ENCODE measurements at regions not wholly inside any gene's neighbourhood (a gene's known extent, or its start where the extent isn't known, plus 50 kb on each side); places are given as distances from the start of the nearest gene placed in this dataset.

DNA sequence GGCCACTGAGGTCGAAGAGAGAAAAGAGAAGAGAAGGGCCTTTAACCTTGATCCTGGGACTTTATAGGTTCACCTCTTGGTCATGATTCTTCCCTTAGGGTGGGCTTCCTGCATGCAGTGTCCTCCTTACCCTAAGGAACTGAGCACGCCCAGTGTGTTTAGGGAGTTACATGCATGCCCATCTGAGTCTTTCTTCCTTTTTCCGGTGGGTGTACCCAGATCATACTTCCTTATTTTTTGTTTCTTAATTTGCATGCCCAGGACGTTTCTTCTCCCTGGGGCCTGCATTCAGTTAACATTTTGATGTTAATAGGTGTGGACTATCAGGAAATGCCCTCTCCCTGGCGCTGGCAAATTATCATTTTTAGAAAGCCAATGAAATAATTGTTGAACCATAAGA is 91.5 kb downstream of the HTR1B start:
- Mint-ChIP-seq H3K27ac (no peak overlapping the region; the same call in 1 of the 2 replicates), H3K36me3 (ENCODE audit: low read depth) (no peaks in the 10 kb centered on the region), H3K4me1 (ENCODE audit: low read depth) (peaks cover 5% of the 10 kb centered on the region; the same call in 1 of the 2 replicates), H3K27me3 (ENCODE audit: insufficient read depth) (no peaks in the 10 kb centered on the region; the same call in 1 of the 2 replicates), H3K4me3 (no peak overlapping the region; the same call in 1 of the 2 replicates), H3K9me3 (no peaks in the 10 kb centered on the region)
- no peak for DNase-seq
- TF ChIP-seq, protein P1, sequence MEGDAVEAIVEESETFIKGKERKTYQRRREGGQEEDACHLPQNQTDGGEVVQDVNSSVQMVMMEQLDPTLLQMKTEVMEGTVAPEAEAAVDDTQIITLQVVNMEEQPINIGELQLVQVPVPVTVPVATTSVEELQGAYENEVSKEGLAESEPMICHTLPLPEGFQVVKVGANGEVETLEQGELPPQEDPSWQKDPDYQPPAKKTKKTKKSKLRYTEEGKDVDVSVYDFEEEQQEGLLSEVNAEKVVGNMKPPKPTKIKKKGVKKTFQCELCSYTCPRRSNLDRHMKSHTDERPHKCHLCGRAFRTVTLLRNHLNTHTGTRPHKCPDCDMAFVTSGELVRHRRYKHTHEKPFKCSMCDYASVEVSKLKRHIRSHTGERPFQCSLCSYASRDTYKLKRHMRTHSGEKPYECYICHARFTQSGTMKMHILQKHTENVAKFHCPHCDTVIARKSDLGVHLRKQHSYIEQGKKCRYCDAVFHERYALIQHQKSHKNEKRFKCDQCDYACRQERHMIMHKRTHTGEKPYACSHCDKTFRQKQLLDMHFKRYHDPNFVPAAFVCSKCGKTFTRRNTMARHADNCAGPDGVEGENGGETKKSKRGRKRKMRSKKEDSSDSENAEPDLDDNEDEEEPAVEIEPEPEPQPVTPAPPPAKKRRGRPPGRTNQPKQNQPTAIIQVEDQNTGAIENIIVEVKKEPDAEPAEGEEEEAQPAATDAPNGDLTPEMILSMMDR (IDR thresholded peaks at IDR 0.05), result no peak

DNA sequence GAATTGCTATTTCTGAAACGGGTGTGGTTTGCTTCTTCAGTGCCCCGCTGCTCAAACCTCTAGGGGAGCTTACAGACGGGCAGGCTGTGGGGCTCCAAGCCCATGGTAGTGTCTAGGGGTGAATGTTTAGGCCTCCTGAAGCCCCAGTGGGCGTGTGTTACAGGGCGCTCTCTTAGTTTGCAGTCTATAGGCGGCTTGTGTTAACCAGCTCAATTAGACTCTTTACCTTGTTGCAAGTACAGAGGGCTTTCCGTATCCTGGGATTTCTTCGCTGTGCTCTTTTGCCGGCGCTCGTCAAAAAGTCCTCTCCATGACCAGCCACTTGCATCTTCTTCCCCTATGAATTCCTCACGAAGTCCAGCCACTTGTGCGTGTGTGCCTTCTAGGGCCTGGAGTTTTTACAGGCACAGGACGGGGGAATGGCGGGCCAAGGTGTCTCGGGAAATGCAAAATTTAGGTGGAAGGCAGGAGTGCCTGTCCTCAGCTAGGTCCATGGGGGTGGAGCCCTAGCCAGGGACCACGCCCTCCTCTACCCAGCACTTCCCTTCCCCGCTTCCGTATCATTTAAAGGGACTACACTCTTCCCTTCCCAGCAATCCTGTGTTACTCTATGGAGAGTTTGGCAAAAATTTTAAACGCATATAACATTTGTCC is 94.5 kb downstream of the HTR1B start:
- TF ChIP-seq, protein P1 (IDR thresholded peaks at IDR 0.05), result no peak
- Mint-ChIP-seq H3K4me1 (ENCODE audit: low read depth) (peaks cover 5% of the 10 kb centered on the region; the same call in 1 of the 2 replicates), H3K9me3 (no peaks in the 10 kb centered on the region), H3K4me3 (peak overlapping the region; percentile 94), H3K36me3 (ENCODE audit: low read depth) (no peaks in the 10 kb centered on the region), H3K27ac (peak overlapping the region; percentile 76), H3K27me3 (ENCODE audit: insufficient read depth) (no peaks in the 10 kb centered on the region; the same call in 1 of the 2 replicates)
- peak; percentile 43 for DNase-seq

DNA sequence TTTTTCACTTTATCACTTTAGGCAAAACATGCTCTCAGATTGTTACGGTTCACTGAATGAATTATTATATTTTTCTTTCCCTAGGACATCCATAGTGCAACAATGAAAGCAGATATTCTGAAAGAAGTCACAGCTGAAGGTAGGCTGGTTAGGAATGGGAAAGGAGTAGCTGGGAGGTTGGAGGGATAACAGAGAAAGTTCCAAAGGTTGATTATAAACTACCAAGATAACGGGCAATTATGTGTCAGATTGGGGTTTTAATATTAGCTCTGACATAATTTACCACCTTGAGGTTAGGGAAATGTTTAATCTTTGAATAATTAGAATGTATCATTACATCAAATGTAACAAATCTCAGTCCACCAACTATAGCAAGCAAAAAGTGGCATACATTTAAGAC is 96.5 kb downstream of the HTR1B start:
- H3K27me3 Mint-ChIP-seq (ENCODE audit: insufficient read depth), result no peaks in the 10 kb centered on the region; the same call in 1 of the 2 replicates
- peaks cover 3% of the 10 kb centered on the region for H3K9me3 Mint-ChIP-seq
- TF ChIP-seq, protein P1 (IDR thresholded peaks at IDR 0.05), result no peak
- H3K4me3 Mint-ChIP-seq, result peak overlapping the region; percentile 2; the same call in 1 of the 2 replicates
- no peak for DNase-seq
- H3K4me1 Mint-ChIP-seq (ENCODE audit: low read depth), result peaks cover 5% of the 10 kb centered on the region; the same call in 1 of the 2 replicates
- H3K36me3 Mint-ChIP-seq (ENCODE audit: low read depth), result peaks cover 12% of the 10 kb centered on the region
- no peak overlapping the region for H3K27ac Mint-ChIP-seq

DNA sequence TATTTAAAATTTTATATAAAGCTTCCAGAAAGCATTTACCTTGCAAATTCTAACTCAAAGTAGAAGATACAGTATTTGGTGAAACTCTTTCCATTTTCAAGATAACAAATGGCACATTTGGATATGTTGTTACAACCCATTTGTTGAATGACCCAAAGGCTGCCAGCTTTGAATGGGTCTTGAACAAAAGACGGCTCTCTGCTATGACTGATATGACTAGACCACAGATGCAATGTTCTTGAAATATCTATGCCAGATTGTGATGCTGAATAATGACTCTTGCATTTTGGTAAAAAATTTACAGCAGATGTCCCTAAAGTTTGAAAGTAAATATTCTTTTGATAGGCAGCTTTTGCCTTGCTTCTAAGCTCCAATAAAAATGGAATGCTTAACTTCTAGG is 99.6 kb downstream of the HTR1B start:
- peaks cover 12% of the 10 kb centered on the region; the same call in 1 of the 2 replicates for H3K4me1 Mint-ChIP-seq (ENCODE audit: low read depth)
- H3K4me3 Mint-ChIP-seq, result no peak overlapping the region
- TF ChIP-seq, protein P1 (IDR thresholded peaks at IDR 0.05), result no peak
- no peaks in the 10 kb centered on the region for H3K27me3 Mint-ChIP-seq (ENCODE audit: insufficient read depth)
- peaks cover 17% of the 10 kb centered on the region for H3K36me3 Mint-ChIP-seq (ENCODE audit: low read depth)
- no peak overlapping the region for H3K27ac Mint-ChIP-seq
- DNase-seq, result no peak
- peaks cover 5% of the 10 kb centered on the region for H3K9me3 Mint-ChIP-seq

DNA sequence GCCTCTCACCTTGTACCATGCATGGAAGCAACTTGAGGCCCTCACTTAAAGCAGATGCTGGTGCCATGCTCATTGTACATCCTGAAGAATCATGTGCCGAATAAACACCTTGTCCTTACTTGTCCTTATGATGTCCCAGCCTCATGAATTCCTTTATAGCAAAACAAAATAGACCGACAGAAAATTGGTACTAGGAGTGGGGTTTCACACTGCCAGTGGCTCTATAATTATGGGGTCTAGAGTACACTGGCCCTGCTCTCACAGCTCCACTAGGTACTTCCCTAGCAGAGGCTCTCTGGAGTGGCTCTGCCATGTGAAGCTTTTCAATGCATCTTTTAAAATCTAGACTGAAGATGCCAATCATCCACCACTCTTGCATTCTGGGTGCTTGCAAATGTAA is 101.2 kb downstream of the HTR1B start:
- H3K4me1 Mint-ChIP-seq (ENCODE audit: low read depth), result peaks cover 7% of the 10 kb centered on the region; the same call in 1 of the 2 replicates
- no peak for DNase-seq
- no peak overlapping the region for H3K4me3 Mint-ChIP-seq
- peaks cover 18% of the 10 kb centered on the region for H3K36me3 Mint-ChIP-seq (ENCODE audit: low read depth)
- peaks cover 5% of the 10 kb centered on the region for H3K9me3 Mint-ChIP-seq
- TF ChIP-seq, protein P1 (IDR thresholded peaks at IDR 0.05), result no peak
- H3K27ac Mint-ChIP-seq, result no peak overlapping the region
- H3K27me3 Mint-ChIP-seq (ENCODE audit: insufficient read depth), result no peaks in the 10 kb centered on the region
